GM23338 (cell line): ENCODE measurements at regions not wholly inside any gene's neighbourhood (a gene's known extent, or its start where the extent isn't known, plus 50 kb on each side); places are given as distances from the start of the nearest gene placed in this dataset.

ENCODE experiments used
- ATAC-seq: fragments of 200-7000 bp; cut with Tn5 transposase; 3 replicates; pipeline ENCODE4 v1.9.1; 2020
- DNase-seq: peaks from one replicate; pipeline ENCODE4 v3.0.0-alpha.2; 2015; ENCODE audit warnings: low spot score
- H2AFZ ChIP-seq: fragments of 200-600 bp; sonication (generic); 2 replicates; pipeline ENCODE4 v1.8.0; 2016; ENCODE audit warnings: antibody characterized with exemption, mild to moderate bottlenecking, moderate library complexity
- H3F3A ChIP-seq: fragments of 200-600 bp; sonication (generic); replicated peaks from 2 replicates; pipeline ENCODE4 v1.8.0; 2017; ENCODE audit warnings: antibody characterized with exemption, mixed run types, low read depth
- H3K27ac ChIP-seq: fragments of 200-600 bp; sonication (generic); 2 replicates; pipeline ENCODE4 v1.6.1; 2016; ENCODE audit warnings: low read depth
- H3K27me3 ChIP-seq: fragments of 200-600 bp; sonication (generic); 2 replicates; pipeline ENCODE4 v1.8.0; 2016; ENCODE audit warnings: mild to moderate bottlenecking, mixed run types, moderate library complexity; ENCODE audit not compliant: insufficient read depth
- H3K36me3 ChIP-seq: fragments of 200-600 bp; sonication (generic); 2 replicates; pipeline ENCODE4 v1.8.0; 2016; ENCODE audit warnings: mild to moderate bottlenecking; ENCODE audit not compliant: insufficient read depth
- H3K4me1 ChIP-seq: fragments of 200-600 bp; sonication (generic); 2 replicates; pipeline ENCODE4 v1.8.0; 2016; ENCODE audit warnings: mild to moderate bottlenecking, moderate library complexity; ENCODE audit not compliant: insufficient read depth
- H3K4me2 ChIP-seq: fragments of 200-600 bp; sonication (generic); 2 replicates; pipeline ENCODE4 v1.7.1; 2017; ENCODE audit warnings: mixed run types
- H3K4me3 ChIP-seq: fragments of 200-600 bp; sonication (generic); 2 replicates; pipeline ENCODE4 v1.6.1; 2016; ENCODE audit warnings: mixed run types
- H3K79me2 ChIP-seq: fragments of 200-600 bp; sonication (generic); replicated peaks from 2 replicates; pipeline ENCODE4 v1.8.0; 2017; ENCODE audit warnings: mild to moderate bottlenecking; ENCODE audit not compliant: insufficient read depth
- H3K9me2 ChIP-seq: fragments of 200-600 bp; sonication (generic); 2 replicates; pipeline ENCODE4 v1.8.0; 2017; ENCODE audit not compliant: insufficient read depth
- H4K20me1 ChIP-seq: fragments of 200-600 bp; sonication (generic); replicated peaks from 2 replicates; pipeline ENCODE4 v1.8.0; 2017; ENCODE audit warnings: mild to moderate bottlenecking; ENCODE audit not compliant: insufficient read depth
- H3K27ac Mint-ChIP-seq: 2 replicates; pipeline ENCODE4 v1.8.0; 2020; ENCODE audit warnings: inconsistent platforms, mild to moderate bottlenecking, moderate library complexity, mixed read lengths
- H3K27me3 Mint-ChIP-seq: 3 replicates; pipeline ENCODE4 v1.8.0; 2022; ENCODE audit warnings: low read depth, mild to moderate bottlenecking, moderate library complexity, mixed read lengths, inconsistent platforms; ENCODE audit not compliant: insufficient read depth, poor library complexity
- H3K36me3 Mint-ChIP-seq: 3 replicates; pipeline ENCODE4 v1.8.0; 2021; ENCODE audit warnings: low read depth, mild to moderate bottlenecking, inconsistent platforms, moderate library complexity, mixed read lengths
- H3K4me1 Mint-ChIP-seq: 3 replicates; pipeline ENCODE4 v1.8.0; 2020; ENCODE audit warnings: mild to moderate bottlenecking, inconsistent platforms, mixed read lengths
- H3K4me3 Mint-ChIP-seq: 3 replicates; pipeline ENCODE4 v1.8.0; 2021; ENCODE audit warnings: moderate library complexity, mild to moderate bottlenecking, inconsistent platforms, mixed read lengths
- H3K9me3 Mint-ChIP-seq: 3 replicates; pipeline ENCODE4 v1.8.0; 2020; ENCODE audit warnings: moderate library complexity, mild to moderate bottlenecking, inconsistent platforms, mixed read lengths
- CREB1 ChIP-seq: fragments of 250-450 bp; sonication (Bioruptor Pico); IDR thresholded peaks from 2 replicates; pipeline ENCODE4 v1.5.0; 2020; ENCODE audit warnings: low read depth, mild to moderate bottlenecking, moderate library complexity
- ETS1 ChIP-seq: IDR thresholded peaks from 2 replicates; pipeline ENCODE4 v1.6.1; 2016; ENCODE audit warnings: antibody characterized with exemption
- EZH2 ChIP-seq: fragments of 200-600 bp; sonication (generic); IDR thresholded peaks from one replicate; pipeline ENCODE4 v1.8.0; 2017; ENCODE audit warnings: antibody characterized with exemption, mild to moderate bottlenecking, low read depth; ENCODE audit not compliant: unreplicated experiment
- EZH2phosphoT487 ChIP-seq: fragments of 200-600 bp; sonication (generic); IDR thresholded peaks from one replicate; pipeline ENCODE4 v1.8.1; 2018; ENCODE audit warnings: antibody characterized with exemption; ENCODE audit not compliant: unreplicated experiment
- JUNB ChIP-seq: IDR thresholded peaks from one replicate; pipeline ENCODE4 v1.6.1; 2016; ENCODE audit warnings: antibody characterized with exemption; ENCODE audit not compliant: unreplicated experiment
- NANOG ChIP-seq: IDR thresholded peaks from 2 replicates; pipeline ENCODE4 v1.6.1; 2016; ENCODE audit warnings: antibody characterized with exemption, borderline replicate concordance
- POLR2AphosphoS5 ChIP-seq: IDR thresholded peaks from 2 replicates; pipeline ENCODE4 v1.6.1; 2016; ENCODE audit warnings: antibody characterized with exemption, low read depth
- STAT1 ChIP-seq: IDR thresholded peaks from one replicate; pipeline ENCODE4 v1.6.1; 2016; ENCODE audit warnings: antibody characterized with exemption; ENCODE audit not compliant: unreplicated experiment
- ZNF114 ChIP-seq: fragments of 250-450 bp; sonication (Bioruptor Pico); IDR thresholded peaks from 2 replicates; pipeline ENCODE4 v1.5.0; 2020; ENCODE audit warnings: mild to moderate bottlenecking, moderate library complexity
- ZNF331 ChIP-seq: fragments of 250-450 bp; sonication (Bioruptor Pico); IDR thresholded peaks from 2 replicates; pipeline ENCODE4 v1.5.0; 2020; ENCODE audit warnings: low read depth, mild to moderate bottlenecking, moderate library complexity
- TF ChIP-seq, protein P1 (sequence below): fragments of 250-450 bp; sonication (Bioruptor Pico); IDR thresholded peaks from 2 replicates; pipeline ENCODE4 v1.5.0; 2020; ENCODE audit warnings: mild to moderate bottlenecking, moderate library complexity
- TF ChIP-seq, protein P2 (sequence below): IDR thresholded peaks from one replicate; pipeline ENCODE4 v1.6.1; 2018; ENCODE audit warnings: antibody characterized with exemption; ENCODE audit not compliant: unreplicated experiment

GRCh38 chr2:81739966-81740365 is 1435.4 kb upstream of the LRRTM1 start (continued):
- TF ChIP-seq, protein P1, sequence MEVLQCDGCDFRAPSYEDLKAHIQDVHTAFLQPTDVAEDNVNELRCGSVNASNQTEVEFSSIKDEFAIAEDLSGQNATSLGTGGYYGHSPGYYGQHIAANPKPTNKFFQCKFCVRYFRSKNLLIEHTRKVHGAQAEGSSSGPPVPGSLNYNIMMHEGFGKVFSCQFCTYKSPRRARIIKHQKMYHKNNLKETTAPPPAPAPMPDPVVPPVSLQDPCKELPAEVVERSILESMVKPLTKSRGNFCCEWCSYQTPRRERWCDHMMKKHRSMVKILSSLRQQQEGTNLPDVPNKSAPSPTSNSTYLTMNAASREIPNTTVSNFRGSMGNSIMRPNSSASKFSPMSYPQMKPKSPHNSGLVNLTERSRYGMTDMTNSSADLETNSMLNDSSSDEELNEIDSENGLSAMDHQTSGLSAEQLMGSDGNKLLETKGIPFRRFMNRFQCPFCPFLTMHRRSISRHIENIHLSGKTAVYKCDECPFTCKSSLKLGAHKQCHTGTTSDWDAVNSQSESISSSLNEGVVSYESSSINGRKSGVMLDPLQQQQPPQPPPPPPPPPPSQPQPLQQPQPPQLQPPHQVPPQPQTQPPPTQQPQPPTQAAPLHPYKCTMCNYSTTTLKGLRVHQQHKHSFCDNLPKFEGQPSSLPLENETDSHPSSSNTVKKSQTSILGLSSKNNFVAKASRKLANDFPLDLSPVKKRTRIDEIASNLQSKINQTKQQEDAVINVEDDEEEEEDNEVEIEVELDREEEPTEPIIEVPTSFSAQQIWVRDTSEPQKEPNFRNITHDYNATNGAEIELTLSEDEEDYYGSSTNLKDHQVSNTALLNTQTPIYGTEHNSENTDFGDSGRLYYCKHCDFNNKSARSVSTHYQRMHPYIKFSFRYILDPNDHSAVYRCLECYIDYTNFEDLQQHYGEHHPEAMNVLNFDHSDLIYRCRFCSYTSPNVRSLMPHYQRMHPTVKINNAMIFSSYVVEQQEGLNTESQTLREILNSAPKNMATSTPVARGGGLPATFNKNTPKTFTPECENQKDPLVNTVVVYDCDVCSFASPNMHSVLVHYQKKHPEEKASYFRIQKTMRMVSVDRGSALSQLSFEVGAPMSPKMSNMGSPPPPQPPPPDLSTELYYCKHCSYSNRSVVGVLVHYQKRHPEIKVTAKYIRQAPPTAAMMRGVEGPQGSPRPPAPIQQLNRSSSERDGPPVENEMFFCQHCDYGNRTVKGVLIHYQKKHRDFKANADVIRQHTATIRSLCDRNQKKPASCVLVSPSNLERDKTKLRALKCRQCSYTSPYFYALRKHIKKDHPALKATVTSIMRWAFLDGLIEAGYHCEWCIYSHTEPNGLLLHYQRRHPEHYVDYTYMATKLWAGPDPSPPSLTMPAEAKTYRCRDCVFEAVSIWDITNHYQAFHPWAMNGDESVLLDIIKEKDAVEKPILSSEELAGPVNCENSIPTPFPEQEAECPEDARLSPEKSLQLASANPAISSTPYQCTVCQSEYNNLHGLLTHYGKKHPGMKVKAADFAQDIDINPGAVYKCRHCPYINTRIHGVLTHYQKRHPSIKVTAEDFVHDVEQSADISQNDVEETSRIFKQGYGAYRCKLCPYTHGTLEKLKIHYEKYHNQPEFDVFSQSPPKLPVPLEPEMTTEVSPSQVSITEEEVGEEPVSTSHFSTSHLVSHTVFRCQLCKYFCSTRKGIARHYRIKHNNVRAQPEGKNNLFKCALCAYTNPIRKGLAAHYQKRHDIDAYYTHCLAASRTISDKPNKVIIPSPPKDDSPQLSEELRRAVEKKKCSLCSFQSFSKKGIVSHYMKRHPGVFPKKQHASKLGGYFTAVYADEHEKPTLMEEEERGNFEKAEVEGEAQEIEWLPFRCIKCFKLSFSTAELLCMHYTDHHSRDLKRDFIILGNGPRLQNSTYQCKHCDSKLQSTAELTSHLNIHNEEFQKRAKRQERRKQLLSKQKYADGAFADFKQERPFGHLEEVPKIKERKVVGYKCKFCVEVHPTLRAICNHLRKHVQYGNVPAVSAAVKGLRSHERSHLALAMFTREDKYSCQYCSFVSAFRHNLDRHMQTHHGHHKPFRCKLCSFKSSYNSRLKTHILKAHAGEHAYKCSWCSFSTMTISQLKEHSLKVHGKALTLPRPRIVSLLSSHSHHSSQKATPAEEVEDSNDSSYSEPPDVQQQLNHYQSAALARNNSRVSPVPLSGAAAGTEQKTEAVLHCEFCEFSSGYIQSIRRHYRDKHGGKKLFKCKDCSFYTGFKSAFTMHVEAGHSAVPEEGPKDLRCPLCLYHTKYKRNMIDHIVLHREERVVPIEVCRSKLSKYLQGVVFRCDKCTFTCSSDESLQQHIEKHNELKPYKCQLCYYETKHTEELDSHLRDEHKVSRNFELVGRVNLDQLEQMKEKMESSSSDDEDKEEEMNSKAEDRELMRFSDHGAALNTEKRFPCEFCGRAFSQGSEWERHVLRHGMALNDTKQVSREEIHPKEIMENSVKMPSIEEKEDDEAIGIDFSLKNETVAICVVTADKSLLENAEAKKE (CRISPR knock-in tag) = no peak

DNA sequence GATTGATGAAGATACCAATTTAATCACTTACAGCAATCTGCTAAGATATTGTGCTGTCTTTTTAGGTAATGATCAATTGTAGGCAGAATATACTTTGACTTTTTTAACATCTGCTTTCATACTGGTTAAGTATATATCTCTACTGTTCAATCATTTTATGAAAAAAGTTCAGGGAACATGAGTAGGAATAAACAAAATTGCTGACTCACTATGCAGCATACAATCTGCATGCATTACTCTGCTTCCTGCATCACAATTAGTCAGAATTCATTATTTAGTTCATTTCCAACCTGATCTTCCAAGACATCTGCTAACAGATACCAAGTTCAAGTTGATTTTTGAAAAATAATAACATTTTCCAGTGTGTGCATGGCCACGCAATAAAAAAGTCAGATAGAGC is 1430.4 kb upstream of the LRRTM1 start:
- H3K4me3 Mint-ChIP-seq = no peak overlapping the region
- no peaks in the 10 kb centered on the region for H3K27me3 Mint-ChIP-seq
- peak overlapping the region; percentile 66 for H3K27ac Mint-ChIP-seq
- ATAC-seq (no peak), DNase-seq (no peak)
- Histone ChIP-seq H3K36me3 (no peaks in the 10 kb centered on the region), H3K4me2 (no peak overlapping the region), H3K9me2 (peaks cover 7% of the 10 kb centered on the region; the same call in 1 of the 2 replicates), H2AFZ (no peak overlapping the region), H3K79me2 (no peaks in the 10 kb centered on the region), H3K4me1 (no peaks in the 10 kb centered on the region), H3K4me3 (no peak overlapping the region), H3K27me3 (no peaks in the 10 kb centered on the region), H3K27ac (no peak overlapping the region), H3F3A (no peaks in the 10 kb centered on the region), H4K20me1 (no peaks in the 10 kb centered on the region)
- no peaks in the 10 kb centered on the region for H3K9me3 Mint-ChIP-seq
- peaks cover 8% of the 10 kb centered on the region; the same call in 1 of the 3 replicates for H3K4me1 Mint-ChIP-seq
- H3K36me3 Mint-ChIP-seq = no peaks in the 10 kb centered on the region
- no peak for TF ChIP-seq STAT1
- no peak for TF ChIP-seq POLR2AphosphoS5
- TF ChIP-seq ZNF331 (CRISPR knock-in tag) = no peak
- TF ChIP-seq, protein P2, sequence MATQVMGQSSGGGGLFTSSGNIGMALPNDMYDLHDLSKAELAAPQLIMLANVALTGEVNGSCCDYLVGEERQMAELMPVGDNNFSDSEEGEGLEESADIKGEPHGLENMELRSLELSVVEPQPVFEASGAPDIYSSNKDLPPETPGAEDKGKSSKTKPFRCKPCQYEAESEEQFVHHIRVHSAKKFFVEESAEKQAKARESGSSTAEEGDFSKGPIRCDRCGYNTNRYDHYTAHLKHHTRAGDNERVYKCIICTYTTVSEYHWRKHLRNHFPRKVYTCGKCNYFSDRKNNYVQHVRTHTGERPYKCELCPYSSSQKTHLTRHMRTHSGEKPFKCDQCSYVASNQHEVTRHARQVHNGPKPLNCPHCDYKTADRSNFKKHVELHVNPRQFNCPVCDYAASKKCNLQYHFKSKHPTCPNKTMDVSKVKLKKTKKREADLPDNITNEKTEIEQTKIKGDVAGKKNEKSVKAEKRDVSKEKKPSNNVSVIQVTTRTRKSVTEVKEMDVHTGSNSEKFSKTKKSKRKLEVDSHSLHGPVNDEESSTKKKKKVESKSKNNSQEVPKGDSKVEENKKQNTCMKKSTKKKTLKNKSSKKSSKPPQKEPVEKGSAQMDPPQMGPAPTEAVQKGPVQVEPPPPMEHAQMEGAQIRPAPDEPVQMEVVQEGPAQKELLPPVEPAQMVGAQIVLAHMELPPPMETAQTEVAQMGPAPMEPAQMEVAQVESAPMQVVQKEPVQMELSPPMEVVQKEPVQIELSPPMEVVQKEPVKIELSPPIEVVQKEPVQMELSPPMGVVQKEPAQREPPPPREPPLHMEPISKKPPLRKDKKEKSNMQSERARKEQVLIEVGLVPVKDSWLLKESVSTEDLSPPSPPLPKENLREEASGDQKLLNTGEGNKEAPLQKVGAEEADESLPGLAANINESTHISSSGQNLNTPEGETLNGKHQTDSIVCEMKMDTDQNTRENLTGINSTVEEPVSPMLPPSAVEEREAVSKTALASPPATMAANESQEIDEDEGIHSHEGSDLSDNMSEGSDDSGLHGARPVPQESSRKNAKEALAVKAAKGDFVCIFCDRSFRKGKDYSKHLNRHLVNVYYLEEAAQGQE = no peak
- no peak for TF ChIP-seq ZNF114
- TF ChIP-seq CREB1 (CRISPR knock-in tag) = no peak
- TF ChIP-seq EZH2 = no peak
- no peak for TF ChIP-seq JUNB
- TF ChIP-seq ETS1 = no peak
- TF ChIP-seq EZH2phosphoT487 = no peak
- no peak for TF ChIP-seq NANOG
